Esophagus (tissue), 2 donors: ENCODE measurements at regions not wholly inside any gene's neighbourhood (a gene's known extent, or its start where the extent isn't known, plus 50 kb on each side); places are given as distances from the start of the nearest gene placed in this dataset.

Source experiments
- H3K27ac ChIP-seq, 2 donors: one replicate each; pipeline ENCODE4 v1.5.1; 2013; ENCODE audit warnings: low read depth in 2 of 2, mild to moderate bottlenecking in 2 of 2, inconsistent platforms in 1 of 2, low read length in 1 of 2, moderate library complexity in 1 of 2
- H3K27me3 ChIP-seq, 2 donors: one replicate each; pipeline ENCODE4 v1.6.1; 2013; ENCODE audit warnings: low read length in 2 of 2, control low read depth in 1 of 2, mild to moderate bottlenecking in 1 of 2; ENCODE audit not compliant: insufficient read depth in 2 of 2, control insufficient read depth in 1 of 2
- H3K36me3 ChIP-seq, 2 donors: one replicate each; pipeline ENCODE4 v1.6.1; 2013; ENCODE audit warnings: low read length in 1 of 2; ENCODE audit not compliant: control insufficient read depth in 2 of 2, insufficient read depth in 2 of 2
- H3K4me1 ChIP-seq, 2 donors: one replicate each; pipeline ENCODE4 v1.6.1; 2013; ENCODE audit warnings: low read length in 1 of 2; ENCODE audit not compliant: control insufficient read depth in 2 of 2, insufficient read depth in 2 of 2
- H3K4me3 ChIP-seq, 2 donors: one replicate each; pipeline ENCODE4 v1.5.1; 2013; ENCODE audit warnings: low read length in 2 of 2, mild to moderate bottlenecking in 2 of 2, low read depth in 1 of 2, moderate library complexity in 1 of 2
- H3K9me3 ChIP-seq, 2 donors: one replicate each; pipeline ENCODE4 v1.6.1; 2013; ENCODE audit warnings: mild to moderate bottlenecking in 2 of 2, low read depth in 1 of 2, low read length in 1 of 2, moderate library complexity in 1 of 2; ENCODE audit not compliant: control insufficient read depth in 2 of 2, insufficient read depth in 1 of 2
- WGBS, 2 donors: extraction: QIAGEN DNeasy Blood & Tissue Kit; methylation state at CpG; one replicate each; pipeline ENCODE4 v1.1.7; 2013; 5-methylcytosine and 5-hydroxymethylcytosine counted together
- donor health status: healthy with polysubstance abuse.
- donor health status: Bipolar disorder and iron deficiency.

- Histone ChIP-seq H3K9me3 (no peaks in the 10 kb centered on the region), H3K4me1 (no peaks in the 10 kb centered on the region), H3K27ac (no peak overlapping the region), H3K36me3 (no peaks in the 10 kb centered on the region), H3K27me3 (no peaks in the 10 kb centered on the region), H3K4me3 (no peak overlapping the region)
- WGBS, 2 donors, result 70 to 77% methylated on average over 6 of the region's 6 CpGs
Observed at GRCh38 chr3:181464033-181464694, 247.6 kb upstream of the SOX2 start.

GRCh38 chr3:181461381-181461780 lies 250.3 kb upstream of the SOX2 start:
- WGBS, 2 donors, result 85 to 88% methylated on average over 5 of the region's 5 CpGs
- Histone ChIP-seq H3K27ac (no peak overlapping the region), H3K36me3 (no peaks in the 10 kb centered on the region), H3K4me3 (no peak overlapping the region), H3K4me1 (no peaks in the 10 kb centered on the region), H3K27me3 (no peaks in the 10 kb centered on the region), H3K9me3 (no peaks in the 10 kb centered on the region)

- no peak overlapping the region for H3K27ac ChIP-seq
- H3K9me3 ChIP-seq, result no peaks in the 10 kb centered on the region
- WGBS, 2 donors, result 89 to 91% methylated on average over 2 of the region's 2 CpGs
- H3K36me3 ChIP-seq, result no peaks in the 10 kb centered on the region
- no peak overlapping the region for H3K4me3 ChIP-seq
- H3K4me1 ChIP-seq, result no peaks in the 10 kb centered on the region
- no peaks in the 10 kb centered on the region for H3K27me3 ChIP-seq
Observed at GRCh38 chr3:181459516-181459915, 252.2 kb upstream of the SOX2 start.

GRCh38 chr3:181458857-181459256 lies 252.9 kb upstream of the SOX2 start:
- peaks cover 0 to 1% of the 10 kb centered on the region in 2 donors for H3K9me3 ChIP-seq
- H3K4me1 ChIP-seq, result no peaks in the 10 kb centered on the region
- no peaks in the 10 kb centered on the region for H3K36me3 ChIP-seq
- H3K27me3 ChIP-seq, result no peaks in the 10 kb centered on the region
- H3K27ac ChIP-seq, result no peak overlapping the region
- no peak overlapping the region for H3K4me3 ChIP-seq

GRCh38 chr3:181457756-181458155 lies 254.0 kb upstream of the SOX2 start:
- Histone ChIP-seq H3K4me1 (no peaks in the 10 kb centered on the region), H3K9me3 (peaks cover 0 to 2% of the 10 kb centered on the region in 2 donors), H3K27me3 (no peaks in the 10 kb centered on the region), H3K27ac (no peak overlapping the region), H3K4me3 (no peak overlapping the region), H3K36me3 (no peaks in the 10 kb centered on the region)
- WGBS, 2 donors, result 79 to 82% methylated on average over 4 of the region's 4 CpGs

- H3K27me3 ChIP-seq, result no peaks in the 10 kb centered on the region
- no peak overlapping the region for H3K4me3 ChIP-seq
- peaks cover 0 to 2% of the 10 kb centered on the region in 2 donors for H3K9me3 ChIP-seq
- no peak overlapping the region for H3K27ac ChIP-seq
- WGBS, 2 donors, result 88 to 91% methylated on average over 9 of the region's 9 CpGs
- H3K4me1 ChIP-seq, result no peaks in the 10 kb centered on the region
- no peaks in the 10 kb centered on the region for H3K36me3 ChIP-seq
Observed at GRCh38 chr3:181457190-181457589, 254.5 kb upstream of the SOX2 start.

- WGBS, 2 donors, result 25 to 45% methylated on average over 1 of the region's 1 CpG
Observed at GRCh38 chr3:181455276-181455675, 256.4 kb upstream of the SOX2 start.

GRCh38 chr3:181454451-181455027 lies 257.2 kb upstream of the SOX2 start:
- WGBS, 2 donors, result 85 to 86% methylated on average over 6 of the region's 6 CpGs
- Histone ChIP-seq H3K27me3 (no peaks in the 10 kb centered on the region), H3K9me3 (peaks cover 0 to 2% of the 10 kb centered on the region in 2 donors), H3K4me1 (no peaks in the 10 kb centered on the region), H3K27ac (no peak overlapping the region), H3K36me3 (no peaks in the 10 kb centered on the region), H3K4me3 (no peak overlapping the region)

More at GRCh38 chr3:181455276-181455675, 256.4 kb upstream of the SOX2 start:
- Histone ChIP-seq H3K36me3 (no peaks in the 10 kb centered on the region), H3K4me3 (no peak overlapping the region), H3K27ac (no peak overlapping the region), H3K4me1 (no peaks in the 10 kb centered on the region), H3K27me3 (no peaks in the 10 kb centered on the region), H3K9me3 (peaks cover 0 to 2% of the 10 kb centered on the region in 2 donors)

- Histone ChIP-seq H3K27me3 (no peaks in the 10 kb centered on the region), H3K4me3 (no peak overlapping the region), H3K27ac (no peak overlapping the region), H3K36me3 (no peaks in the 10 kb centered on the region), H3K9me3 (no peaks in the 10 kb centered on the region), H3K4me1 (no peaks in the 10 kb centered on the region)
- WGBS, 2 donors, result 67 to 70% methylated on average over 2 of the region's 2 CpGs
Observed at GRCh38 chr3:181446741-181447140, 265.0 kb upstream of the SOX2 start.

GRCh38 chr3:181442066-181442465 lies 269.7 kb upstream of the SOX2 start:
- WGBS, 2 donors, result 73 to 83% methylated on average over 3 of the region's 3 CpGs
- no peak overlapping the region for H3K4me3 ChIP-seq
- no peaks in the 10 kb centered on the region for H3K27me3 ChIP-seq
- no peaks in the 10 kb centered on the region for H3K36me3 ChIP-seq
- no peaks in the 10 kb centered on the region for H3K4me1 ChIP-seq
- no peaks in the 10 kb centered on the region for H3K9me3 ChIP-seq
- no peak overlapping the region for H3K27ac ChIP-seq
